ENCODE measurements at regions not wholly inside any gene's neighbourhood (a gene's known extent, or its start where the extent isn't known, plus 50 kb on each side); places are given as distances from the start of the nearest gene placed in this dataset.

- CTCF ChIA-PET (ENCODE audit: unreplicated experiment), result no interaction called here
- H2AFZ ChIP-seq (ENCODE audit: low read length), result no peak overlapping the region
- no peak overlapping the region for H3K4me2 ChIP-seq (ENCODE audit: low read length)
- no peaks in the 10 kb centered on the region for H4K20me1 ChIP-seq (ENCODE audit: insufficient read depth, low read length)
- H3K4me3 ChIP-seq (ENCODE audit: low read depth, low read length, poor library complexity, severe bottlenecking), result no peak overlapping the region
- H3K4me1 ChIP-seq (ENCODE audit: insufficient read depth, low read length, poor library complexity, severe bottlenecking), result no peaks in the 10 kb centered on the region
- no peaks in the 10 kb centered on the region for H3K9me3 ChIP-seq (ENCODE audit: low read length)
- H3K36me3 ChIP-seq (ENCODE audit: insufficient read depth, low read length), result no peaks in the 10 kb centered on the region
- TF ChIP-seq EZH2phosphoT487 (IDR thresholded peaks at IDR 0.05; ENCODE audit: borderline replicate concordance, low read depth, low read length), result no peak
- no peak for TF ChIP-seq CTCF (conservative IDR thresholded peaks at IDR 0.05; ENCODE audit: low read length)
- intact Hi-C loops (cut with micrococcal nuclease; ENCODE audit: unreplicated experiment), result no loop called here
- peaks cover 6% of the 10 kb centered on the region; the same call in 1 of the 2 replicates for H3K9me2 ChIP-seq (ENCODE audit: insufficient read depth, low read length)
- no peak for DNase-seq (ENCODE audit: low spot score)
- no peak overlapping the region for H3K27ac ChIP-seq (ENCODE audit: low read depth, low read length, poor library complexity, severe bottlenecking)
- no TSS peak for BruUV-seq (replicated peaks)
- H3K79me2 ChIP-seq (ENCODE audit: insufficient read depth, low read depth, low read length), result no peaks in the 10 kb centered on the region
- POLR2A ChIA-PET, result no interaction called here
These were observed 146.1 kb upstream of the SLC24A5 start for GRCh38 chr15:47974724-47975123.

- Histone ChIP-seq H3K27ac (ENCODE audit: low read depth, low read length, poor library complexity, severe bottlenecking) (no peak overlapping the region), H3K9me3 (ENCODE audit: low read length) (no peaks in the 10 kb centered on the region), H3K4me3 (ENCODE audit: low read depth, low read length, poor library complexity, severe bottlenecking) (no peak overlapping the region), H2AFZ (ENCODE audit: low read length) (no peak overlapping the region), H3K4me1 (ENCODE audit: insufficient read depth, low read length, poor library complexity, severe bottlenecking) (no peaks in the 10 kb centered on the region), H3K36me3 (ENCODE audit: insufficient read depth, low read length) (no peaks in the 10 kb centered on the region), H3K4me2 (ENCODE audit: low read length) (no peak overlapping the region), H4K20me1 (ENCODE audit: insufficient read depth, low read length) (no peaks in the 10 kb centered on the region), H3K9me2 (ENCODE audit: insufficient read depth, low read length) (peaks cover 6% of the 10 kb centered on the region; the same call in 1 of the 2 replicates), H3K79me2 (ENCODE audit: insufficient read depth, low read depth, low read length) (no peaks in the 10 kb centered on the region)
- CTCF ChIA-PET (ENCODE audit: unreplicated experiment), result no interaction called here
- no peak for DNase-seq (ENCODE audit: low spot score)
- BruUV-seq (replicated peaks), result no TSS peak
- intact Hi-C loops (cut with micrococcal nuclease; ENCODE audit: unreplicated experiment), result no loop called here
- TF ChIP-seq CTCF (conservative IDR thresholded peaks at IDR 0.05; ENCODE audit: low read length) (no peak), EZH2phosphoT487 (IDR thresholded peaks at IDR 0.05; ENCODE audit: borderline replicate concordance, low read depth, low read length) (no peak)
- POLR2A ChIA-PET, result no interaction called here
These were observed 145.4 kb upstream of the SLC24A5 start for GRCh38 chr15:47975427-47975826.

- no TSS peak for BruUV-seq (replicated peaks)
- H3K27ac ChIP-seq (ENCODE audit: low read depth, low read length, poor library complexity, severe bottlenecking), result no peak overlapping the region
- H3K4me2 ChIP-seq (ENCODE audit: low read length), result no peak overlapping the region
- H4K20me1 ChIP-seq (ENCODE audit: insufficient read depth, low read length), result no peaks in the 10 kb centered on the region
- ChIA-PET CTCF (ENCODE audit: unreplicated experiment) (no interaction called here), POLR2A (interaction anchor here (1.2 kb wide), 1 partner anchor 788 kb away, joined by 3 read pairs; no protein-coding TSS in a partner anchor)
- H3K4me3 ChIP-seq (ENCODE audit: low read depth, low read length, poor library complexity, severe bottlenecking), result no peak overlapping the region
- no peaks in the 10 kb centered on the region for H3K9me2 ChIP-seq (ENCODE audit: insufficient read depth, low read length)
- H3K79me2 ChIP-seq (ENCODE audit: insufficient read depth, low read depth, low read length), result no peaks in the 10 kb centered on the region
- DNase-seq (ENCODE audit: low spot score), result no peak
- no peak overlapping the region for H2AFZ ChIP-seq (ENCODE audit: low read length)
- intact Hi-C loops (cut with micrococcal nuclease; ENCODE audit: unreplicated experiment), result loop anchor here (10.0 kb wide), 1 partner anchor 1669 kb away; no protein-coding TSS in a partner anchor
- H3K4me1 ChIP-seq (ENCODE audit: insufficient read depth, low read length, poor library complexity, severe bottlenecking), result no peaks in the 10 kb centered on the region
- H3K9me3 ChIP-seq (ENCODE audit: low read length), result no peaks in the 10 kb centered on the region
- TF ChIP-seq EZH2phosphoT487 (IDR thresholded peaks at IDR 0.05; ENCODE audit: borderline replicate concordance, low read depth, low read length) (no peak), CTCF (conservative IDR thresholded peaks at IDR 0.05; ENCODE audit: low read length) (no peak)
- no peaks in the 10 kb centered on the region for H3K36me3 ChIP-seq (ENCODE audit: insufficient read depth, low read length)
These were observed 137.3 kb upstream of the SLC24A5 start for GRCh38 chr15:47983533-47983932.

All from OCI-LY7 (cell line).